NCI-H2227 treated with DMSO at 0.1 percent for 48 hours (cell line): ENCODE measurements at regions not wholly inside any gene's neighbourhood (a gene's known extent, or its start where the extent isn't known, plus 50 kb on each side); places are given as distances from the start of the nearest gene placed in this dataset.

Source experiments
- DNase-seq: peaks from one replicate; lab custom pipeline; 2025; lab: John Stamatoyannopoulos, UW

DNA sequence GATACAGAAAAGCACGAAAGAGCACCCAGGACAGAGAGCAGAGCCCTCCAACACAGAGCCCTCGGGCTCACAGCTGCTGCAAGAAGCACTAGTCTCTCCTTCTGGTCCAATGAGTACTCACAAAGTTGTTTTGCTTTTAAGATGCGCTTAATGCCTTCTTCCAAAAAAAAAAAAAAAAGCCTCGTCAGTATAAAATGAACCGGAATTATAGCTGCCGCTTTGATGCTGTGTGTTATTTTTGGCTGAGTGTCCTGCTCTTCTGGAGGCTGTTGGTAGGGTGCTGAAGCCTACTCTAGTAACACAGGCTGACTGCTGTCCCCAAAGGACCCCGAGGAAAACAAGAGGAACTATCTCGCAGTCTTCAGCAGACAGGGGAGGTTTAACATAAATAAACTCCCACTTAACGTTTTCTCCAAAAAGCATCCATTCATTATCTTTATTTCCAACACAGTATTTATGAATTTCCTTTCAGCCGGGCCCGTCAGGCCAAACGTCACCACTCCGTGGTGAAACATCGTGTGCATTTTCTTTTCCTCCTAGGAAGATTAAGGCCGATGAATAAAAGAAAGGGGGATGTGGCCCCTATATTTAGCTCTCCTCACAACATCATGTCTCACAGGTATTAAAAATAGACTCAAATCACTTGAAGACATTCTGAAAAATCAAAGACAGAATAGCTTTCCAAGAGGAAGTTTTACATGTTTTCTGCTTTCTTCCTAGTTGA lies 213.7 kb upstream of the PPARGC1A start:
- DNase-seq, result no peak

GRCh38 chr4:24102621-24103020 lies 212.8 kb upstream of the PPARGC1A start:
- no peak for DNase-seq

GRCh38 chr4:24096603-24097002 lies 206.8 kb upstream of the PPARGC1A start:
- DNase-seq, result no peak

DNA sequence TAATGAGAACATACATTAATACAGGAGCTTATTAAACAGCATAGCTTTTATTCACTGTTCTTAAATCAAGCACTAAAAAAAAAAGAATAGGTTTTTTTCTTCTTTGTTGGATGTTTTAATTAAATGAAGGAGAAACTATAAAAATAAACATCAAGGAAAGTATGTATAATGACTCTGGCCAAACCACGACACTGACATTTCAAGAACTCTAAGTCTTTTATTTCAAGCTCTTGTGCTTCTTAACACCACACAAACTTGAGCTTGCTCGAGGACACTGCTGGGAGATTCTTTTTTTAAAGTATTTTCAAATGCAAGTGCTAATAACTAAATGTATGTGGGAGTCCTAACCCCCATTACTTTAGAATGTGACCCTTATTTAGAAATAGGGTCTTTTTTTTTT lies 204.9 kb upstream of the PPARGC1A start:
- DNase-seq, result no peak

- no peak for DNase-seq
Measured at GRCh38 chr4:24093446-24093845, 203.6 kb upstream of the PPARGC1A start.

DNA sequence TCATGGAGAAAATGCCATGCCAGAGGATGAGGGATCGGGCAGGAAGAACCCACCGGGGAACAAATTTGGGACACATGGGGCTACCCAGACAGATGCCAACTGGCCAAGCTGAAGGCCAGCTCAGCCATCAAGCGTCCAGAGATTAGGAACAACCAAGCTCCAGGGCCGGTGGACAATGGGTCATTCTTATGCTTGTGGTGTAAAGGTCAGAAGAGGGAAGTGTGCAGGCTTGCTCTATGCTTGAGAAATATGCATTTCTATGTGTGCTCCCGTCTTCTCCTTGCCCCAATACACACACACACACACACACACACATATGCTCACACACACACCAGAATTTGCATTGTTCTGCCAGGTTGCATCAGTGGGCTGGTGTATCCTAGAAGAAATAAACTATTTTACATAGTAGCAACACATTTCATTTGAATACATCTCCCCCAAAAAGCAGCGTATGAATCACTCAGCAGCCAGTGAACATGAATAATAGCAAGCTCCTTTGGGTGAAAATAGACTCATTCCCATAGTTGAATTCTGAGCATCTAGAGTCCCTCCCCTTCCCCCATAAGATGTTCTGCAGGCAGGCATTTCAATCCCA lies 201.9 kb upstream of the PPARGC1A start:
- no peak for DNase-seq

- no peak for DNase-seq
Measured at GRCh38 chr4:24089851-24090534, 200.1 kb upstream of the PPARGC1A start.

- DNase-seq, result no peak
Measured at GRCh38 chr4:24080871-24081270, 191.0 kb upstream of the PPARGC1A start.

- no peak for DNase-seq
Measured at GRCh38 chr4:24078347-24078962, 188.6 kb upstream of the PPARGC1A start.

GRCh38 chr4:24076811-24077210 lies 187.0 kb upstream of the PPARGC1A start:
- DNase-seq, result no peak

GRCh38 chr4:24073948-24074347 lies 184.1 kb upstream of the PPARGC1A start:
- DNase-seq, result no peak

DNA sequence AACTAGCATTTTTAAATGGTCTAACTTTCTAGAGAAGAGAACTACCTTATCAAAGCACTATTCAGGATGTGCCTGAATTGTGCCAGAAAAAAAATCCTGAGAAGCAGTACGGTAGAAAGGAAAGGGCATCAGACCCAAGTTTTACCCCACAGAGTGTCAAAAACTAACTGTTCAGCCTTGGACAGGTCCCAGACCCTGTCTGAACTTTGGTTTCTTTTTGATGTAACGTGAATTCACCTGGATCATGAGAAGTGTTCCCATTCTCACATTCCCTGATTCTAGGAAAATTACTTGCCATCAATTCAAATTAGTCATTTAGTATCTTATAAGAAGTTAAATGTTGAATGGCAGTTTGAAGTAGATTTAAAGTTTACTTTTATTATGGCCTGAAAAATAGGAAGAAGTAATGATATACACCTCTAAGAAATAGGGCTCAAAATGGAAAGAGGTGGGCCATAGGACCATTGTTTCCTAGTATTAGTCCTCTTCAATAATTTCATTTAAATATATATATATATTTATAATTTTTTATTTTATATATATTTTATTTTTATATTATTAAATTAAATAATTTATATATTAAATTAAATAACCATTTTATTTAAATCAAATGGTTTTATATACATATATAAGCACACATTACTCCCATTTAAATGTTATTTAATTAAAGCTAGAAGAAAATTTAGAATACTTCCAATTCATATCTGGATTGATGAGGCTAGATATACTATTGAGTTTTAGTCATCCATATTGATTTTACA lies 181.9 kb upstream of the PPARGC1A start:
- no peak for DNase-seq

DNA sequence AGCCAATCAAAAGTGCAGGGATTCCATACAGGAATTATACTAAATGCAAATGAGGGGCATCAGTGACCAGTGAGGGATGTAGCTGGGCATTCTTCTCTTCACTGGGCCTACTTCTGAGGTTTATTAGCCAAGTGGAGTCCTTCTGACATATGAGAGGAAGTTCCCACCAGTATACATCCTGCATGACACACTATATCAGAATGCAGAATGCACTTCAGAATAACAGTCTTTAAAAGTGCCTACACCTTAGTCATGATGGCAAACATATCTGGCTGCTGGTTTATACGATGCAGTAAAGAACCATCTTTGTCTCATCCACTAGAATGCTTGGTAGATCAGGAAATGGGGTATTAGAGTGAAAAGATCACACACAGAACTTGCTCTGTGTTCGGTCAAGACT lies 180.3 kb upstream of the PPARGC1A start:
- no peak for DNase-seq

DNA sequence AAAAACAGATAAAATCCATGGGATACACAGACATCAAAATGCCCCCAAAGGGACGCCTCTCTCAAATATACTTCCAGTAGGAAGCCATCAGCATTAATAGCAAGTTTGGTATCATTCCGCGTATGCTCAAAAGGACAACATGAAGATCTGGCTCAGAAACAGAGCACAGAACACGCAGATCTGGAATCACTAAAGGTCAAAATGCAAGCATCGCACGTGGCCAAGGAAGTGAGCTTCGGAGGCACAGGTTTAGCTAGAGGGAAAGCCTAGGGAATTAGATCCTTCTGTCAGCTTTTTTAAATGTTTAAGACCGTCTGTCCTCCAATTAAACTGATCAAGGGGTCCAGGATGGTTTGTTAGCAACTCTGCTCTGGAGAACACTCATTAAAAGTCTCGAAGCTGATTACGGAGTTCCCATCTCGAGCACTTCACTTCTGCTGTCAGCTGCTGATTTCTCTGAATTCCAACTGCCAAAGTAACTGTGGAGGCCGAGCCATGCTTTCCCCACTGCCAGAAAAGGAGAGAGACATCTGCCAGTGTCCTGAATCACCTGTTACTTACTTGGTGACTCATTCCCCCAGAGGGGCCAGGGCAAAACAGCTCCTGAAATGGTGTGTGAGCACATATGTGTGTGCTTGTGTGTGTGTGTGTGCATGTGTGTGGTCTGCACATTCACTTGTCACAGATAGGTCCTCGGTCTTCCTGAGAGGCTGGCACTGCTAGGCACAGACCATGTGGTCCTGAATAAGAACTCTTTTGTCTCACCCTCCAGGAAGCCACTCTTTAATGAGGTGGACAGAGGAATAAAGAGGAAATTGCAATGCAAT lies 177.7 kb upstream of the PPARGC1A start:
- DNase-seq, result no peak

GRCh38 chr4:24065974-24066373 lies 176.1 kb upstream of the PPARGC1A start:
- no peak for DNase-seq

GRCh38 chr4:24063731-24064130 lies 173.9 kb upstream of the PPARGC1A start:
- DNase-seq, result no peak

DNA sequence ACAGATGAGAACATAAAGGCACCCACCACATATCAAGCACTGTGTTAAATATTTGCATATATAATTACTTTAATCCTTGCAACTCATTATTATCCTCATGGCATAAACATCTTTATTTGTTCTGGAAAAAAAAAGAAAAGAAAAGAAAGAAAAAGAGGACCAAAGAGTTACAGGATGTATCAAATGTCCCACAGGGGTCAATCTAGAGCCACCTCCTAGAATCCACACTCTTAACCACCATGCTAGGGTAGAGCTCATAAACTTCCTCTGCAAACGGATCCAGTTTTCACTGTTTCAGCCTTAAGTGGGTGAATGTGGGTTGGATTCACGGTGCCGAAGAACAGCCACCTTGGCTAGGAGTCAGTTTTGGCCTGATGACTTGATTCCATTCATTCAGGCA lies 171.1 kb upstream of the PPARGC1A start:
- DNase-seq, result no peak

DNA sequence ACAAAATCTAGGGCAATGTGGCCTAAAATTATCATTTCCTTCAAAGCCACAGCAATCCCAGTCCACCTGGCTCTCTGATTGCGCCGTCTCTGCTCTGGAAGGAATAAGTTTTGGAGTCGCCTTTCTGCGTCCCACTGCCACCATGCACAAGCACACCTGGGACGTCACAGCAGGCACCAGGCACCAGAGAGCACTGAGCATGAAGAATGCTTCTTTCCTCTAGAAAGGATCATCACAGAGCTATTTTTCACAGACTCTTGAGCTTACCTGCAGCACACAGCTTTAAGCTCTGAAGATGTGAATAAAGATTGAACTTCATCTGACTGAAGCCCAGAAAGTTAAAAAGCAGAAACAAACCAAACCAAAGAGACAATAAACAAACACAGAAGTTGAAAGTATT lies 170.0 kb upstream of the PPARGC1A start:
- DNase-seq, result no peak

DNA sequence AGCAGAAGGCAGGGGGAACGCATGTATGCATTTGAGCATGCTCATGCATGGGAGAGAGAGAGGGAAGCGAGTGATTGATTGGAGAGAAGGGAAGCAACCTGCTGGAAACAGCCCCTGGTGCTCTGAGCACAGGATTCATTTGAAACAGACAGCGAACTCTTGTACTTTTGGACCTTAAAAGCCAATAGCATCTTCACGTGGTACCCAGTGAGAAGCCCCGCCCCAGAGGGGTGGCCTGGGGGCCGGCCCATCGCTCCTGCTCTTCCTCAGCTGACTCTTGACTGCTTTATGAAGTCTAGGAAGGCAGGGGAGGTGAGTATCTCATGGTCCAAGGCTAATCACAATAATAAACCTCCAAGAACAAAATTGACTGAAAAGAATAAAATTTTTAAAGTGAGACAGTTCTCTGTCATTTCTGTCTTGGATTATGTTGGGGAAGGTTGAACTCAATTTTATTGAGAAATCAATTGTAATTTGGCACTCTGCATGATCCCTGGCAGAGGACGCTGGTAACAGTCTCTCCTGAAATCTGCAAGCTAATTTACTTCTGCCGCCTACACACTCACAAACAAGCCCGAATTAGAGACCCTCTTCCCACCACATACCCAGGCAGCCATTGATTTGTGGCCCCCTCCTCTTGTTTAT lies 168.2 kb upstream of the PPARGC1A start:
- DNase-seq, result no peak

- DNase-seq, result no peak
Measured at GRCh38 chr4:24056289-24056688, 166.4 kb upstream of the PPARGC1A start.

DNA sequence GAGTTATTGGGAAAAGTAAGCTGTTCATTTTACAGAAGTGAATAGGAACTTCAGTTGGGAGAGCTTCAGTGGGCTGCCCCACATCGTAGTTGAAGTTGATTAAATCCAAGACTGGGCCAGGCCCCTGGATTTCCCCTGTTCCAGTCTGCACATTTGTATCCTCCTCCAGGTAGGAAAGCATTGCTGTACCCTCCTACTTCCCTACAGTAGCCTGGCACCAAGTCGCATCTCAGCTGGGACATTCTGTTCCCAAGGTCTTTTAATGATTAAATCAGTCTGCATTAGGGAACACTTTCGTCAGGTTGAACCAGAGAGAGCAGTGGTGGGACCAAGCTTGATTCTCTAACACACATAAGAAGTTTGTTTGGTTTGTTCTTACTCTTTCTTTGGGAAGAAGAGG lies 165.8 kb upstream of the PPARGC1A start:
- DNase-seq, result no peak
